ENCODE measurements at regions not wholly inside any gene's neighbourhood (a gene's known extent, or its start where the extent isn't known, plus 50 kb on each side); places are given as distances from the start of the nearest gene placed in this dataset.
"Not testable (repeated sequence)": the region's sequence is repeated elsewhere in the genome, so short reads cannot be mapped to it uniquely, and the experiment has no call there.

- no peak for DNase-seq (ENCODE audit: low read depth in 2 of 2)
These were observed 266.3 kb upstream of the LINC00305 start for GRCh38 chr18:64415218-64415617.

- no peak for DNase-seq (ENCODE audit: low read depth in 2 of 2)
These were observed 261.8 kb upstream of the LINC00305 start for GRCh38 chr18:64410685-64411084.

GRCh38 chr18:64409511-64409910 lies 260.6 kb upstream of the LINC00305 start:
- DNase-seq (ENCODE audit: low read depth in 2 of 2), result peak; percentile 4 to 19

GRCh38 chr18:64407606-64408005 lies 258.7 kb upstream of the LINC00305 start:
- DNase-seq (ENCODE audit: low read depth in 2 of 2), result no peak

GRCh38 chr18:64405161-64405560 lies 256.3 kb upstream of the LINC00305 start:
- peak; percentile 64 to 68 for DNase-seq (ENCODE audit: low read depth in 2 of 2)

- no peak for DNase-seq (ENCODE audit: low read depth in 2 of 2)
These were observed 255.1 kb upstream of the LINC00305 start for GRCh38 chr18:64403784-64404503.

GRCh38 chr18:64402636-64403035 lies 253.7 kb upstream of the LINC00305 start:
- DNase-seq (ENCODE audit: low read depth in 2 of 2), result peak; percentile 8

- DNase-seq (ENCODE audit: low read depth in 2 of 2), result no peak
These were observed 252.6 kb upstream of the LINC00305 start for GRCh38 chr18:64401268-64402060.

- no peak for DNase-seq (ENCODE audit: low read depth in 2 of 2)
These were observed 250.7 kb upstream of the LINC00305 start for GRCh38 chr18:64399566-64399965.

- no peak for DNase-seq (ENCODE audit: low read depth in 2 of 2)
These were observed 249.4 kb upstream of the LINC00305 start for GRCh38 chr18:64398320-64398719.

- no peak for DNase-seq (ENCODE audit: low read depth in 2 of 2)
These were observed 243.3 kb upstream of the LINC00305 start for GRCh38 chr18:64392202-64392601.

GRCh38 chr18:64384101-64384500 lies 235.2 kb upstream of the LINC00305 start:
- DNase-seq (ENCODE audit: low read depth in 2 of 2), result no peak

GRCh38 chr18:64380117-64380516 lies 231.2 kb upstream of the LINC00305 start:
- DNase-seq (ENCODE audit: low read depth in 2 of 2), result no peak

GRCh38 chr18:64379662-64380061 lies 230.8 kb upstream of the LINC00305 start:
- no peak for DNase-seq (ENCODE audit: low read depth in 2 of 2)

GRCh38 chr18:64377446-64377845 lies 228.6 kb upstream of the LINC00305 start:
- no peak for DNase-seq (ENCODE audit: low read depth in 2 of 2)

- no peak for DNase-seq (ENCODE audit: low read depth in 2 of 2)
These were observed 224.0 kb upstream of the LINC00305 start for GRCh38 chr18:64372850-64373249.

GRCh38 chr18:64369830-64370440 lies 221.0 kb upstream of the LINC00305 start:
- not testable (repeated sequence) for DNase-seq (ENCODE audit: low read depth in 2 of 2)

- DNase-seq (ENCODE audit: low read depth in 2 of 2), result no peak
These were observed 216.2 kb upstream of the LINC00305 start for GRCh38 chr18:64365106-64365505.

GRCh38 chr18:64337673-64338072 lies 188.8 kb upstream of the LINC00305 start:
- no peak for DNase-seq (ENCODE audit: low read depth in 2 of 2)

- no peak for DNase-seq (ENCODE audit: low read depth in 2 of 2)
These were observed 188.1 kb upstream of the LINC00305 start for GRCh38 chr18:64337018-64337417.

- peak; percentile 9 to 15 for DNase-seq (ENCODE audit: low read depth in 2 of 2)
These were observed 185.9 kb upstream of the LINC00305 start for GRCh38 chr18:64334748-64335147.

GRCh38 chr18:64333584-64333983 lies 184.7 kb upstream of the LINC00305 start:
- no peak for DNase-seq (ENCODE audit: low read depth in 2 of 2)

- DNase-seq (ENCODE audit: low read depth in 2 of 2), result no peak
These were observed 183.9 kb upstream of the LINC00305 start for GRCh38 chr18:64332835-64333234.
